ENCODE measurements at regions not wholly inside any gene's neighbourhood (a gene's known extent, or its start where the extent isn't known, plus 50 kb on each side); places are given as distances from the start of the nearest gene placed in this dataset.

DNA sequence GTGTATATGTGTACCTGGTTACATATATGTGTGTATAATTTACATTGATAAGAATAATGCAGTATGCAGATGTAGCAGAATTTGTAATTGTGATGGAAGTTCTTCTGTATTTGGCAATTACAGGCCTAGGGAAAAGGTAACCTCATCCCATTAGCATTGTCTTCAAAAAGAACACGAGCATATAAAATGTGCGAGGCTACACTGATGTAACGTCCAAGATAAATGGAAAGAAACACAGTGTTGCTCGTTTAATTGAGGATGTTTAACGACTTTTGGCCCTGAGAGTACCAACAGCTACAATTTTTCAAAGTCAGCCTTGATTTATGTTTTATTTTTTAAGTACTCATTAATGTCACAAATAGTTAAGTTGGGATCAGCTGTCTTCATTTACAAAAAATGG is 703.5 kb upstream of the RBFOX1 start:
- 38 to 52% methylated on average over 5 of the region's 5 CpGs for WGBS, 2 donors
- no peak overlapping the region for H3K4me3 ChIP-seq
- H3K4me1 ChIP-seq, result no peaks in the 10 kb centered on the region
- FAIRE-seq (no peak), ATAC-seq (no peak), DNase-seq (no peak)
- no peaks in the 10 kb centered on the region for H3K27me3 ChIP-seq
- no peaks in the 10 kb centered on the region for H3K9me3 ChIP-seq
- no peak overlapping the region for H3K27ac ChIP-seq
- TF ChIP-seq, protein P1, sequence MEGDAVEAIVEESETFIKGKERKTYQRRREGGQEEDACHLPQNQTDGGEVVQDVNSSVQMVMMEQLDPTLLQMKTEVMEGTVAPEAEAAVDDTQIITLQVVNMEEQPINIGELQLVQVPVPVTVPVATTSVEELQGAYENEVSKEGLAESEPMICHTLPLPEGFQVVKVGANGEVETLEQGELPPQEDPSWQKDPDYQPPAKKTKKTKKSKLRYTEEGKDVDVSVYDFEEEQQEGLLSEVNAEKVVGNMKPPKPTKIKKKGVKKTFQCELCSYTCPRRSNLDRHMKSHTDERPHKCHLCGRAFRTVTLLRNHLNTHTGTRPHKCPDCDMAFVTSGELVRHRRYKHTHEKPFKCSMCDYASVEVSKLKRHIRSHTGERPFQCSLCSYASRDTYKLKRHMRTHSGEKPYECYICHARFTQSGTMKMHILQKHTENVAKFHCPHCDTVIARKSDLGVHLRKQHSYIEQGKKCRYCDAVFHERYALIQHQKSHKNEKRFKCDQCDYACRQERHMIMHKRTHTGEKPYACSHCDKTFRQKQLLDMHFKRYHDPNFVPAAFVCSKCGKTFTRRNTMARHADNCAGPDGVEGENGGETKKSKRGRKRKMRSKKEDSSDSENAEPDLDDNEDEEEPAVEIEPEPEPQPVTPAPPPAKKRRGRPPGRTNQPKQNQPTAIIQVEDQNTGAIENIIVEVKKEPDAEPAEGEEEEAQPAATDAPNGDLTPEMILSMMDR (IDR thresholded peaks at IDR 0.05), result no peak
- intact Hi-C loops (cut with DNase I), result no loop called here
- no peaks in the 10 kb centered on the region for H3K36me3 ChIP-seq

DNA sequence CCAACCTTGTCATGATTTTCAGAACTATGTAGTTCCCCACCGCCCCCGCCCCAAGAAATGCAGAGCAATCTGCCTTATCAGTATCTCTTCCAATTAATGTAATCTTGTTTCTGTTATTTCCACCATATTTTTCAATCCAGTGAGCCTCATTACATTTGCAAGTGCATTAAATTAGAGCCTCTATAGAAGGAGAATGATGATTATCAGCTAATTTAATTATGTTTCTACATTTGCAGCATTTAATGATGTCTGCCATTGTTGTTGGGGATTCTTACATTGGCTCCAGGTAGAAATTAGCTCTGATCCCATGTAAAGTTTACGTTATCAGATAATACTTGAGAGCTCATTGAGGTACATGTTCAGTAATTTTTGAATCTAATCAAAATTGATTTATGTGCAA is 707.0 kb upstream of the RBFOX1 start:
- Histone ChIP-seq H3K36me3 (no peaks in the 10 kb centered on the region), H3K27ac (no peak overlapping the region), H3K9me3 (no peaks in the 10 kb centered on the region), H3K27me3 (no peaks in the 10 kb centered on the region), H3K4me1 (no peaks in the 10 kb centered on the region), H3K4me3 (no peak overlapping the region)
- DNase-seq (no peak), ATAC-seq (no peak), FAIRE-seq (no peak)
- intact Hi-C loops (cut with DNase I), result no loop called here
- TF ChIP-seq, protein P1 (IDR thresholded peaks at IDR 0.05), result no peak
- WGBS, 2 donors, result 73 to 84% methylated on average over 3 of the region's 3 CpGs

DNA sequence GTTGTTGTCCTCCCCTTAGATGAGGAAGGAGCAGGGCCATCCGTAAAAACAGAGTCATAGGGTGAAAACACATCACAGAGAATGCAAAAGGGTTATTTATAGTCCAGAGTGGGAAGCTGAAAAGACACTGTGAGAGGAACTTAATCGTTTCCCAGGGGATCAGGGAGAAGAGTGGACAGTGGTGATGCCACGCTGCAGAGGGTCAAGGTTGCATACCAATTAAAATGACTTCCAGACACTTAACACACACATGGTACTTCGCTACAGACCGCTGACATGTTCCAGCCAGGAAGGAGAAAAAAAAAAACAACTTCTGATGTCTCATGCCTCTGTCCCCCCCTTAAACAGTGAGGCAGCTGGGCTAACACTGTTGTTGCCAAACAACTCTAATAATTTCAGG is 713.8 kb upstream of the RBFOX1 start:
- no peak for FAIRE-seq
- 42 to 56% methylated on average over 5 of the region's 5 CpGs for WGBS, 2 donors

DNA sequence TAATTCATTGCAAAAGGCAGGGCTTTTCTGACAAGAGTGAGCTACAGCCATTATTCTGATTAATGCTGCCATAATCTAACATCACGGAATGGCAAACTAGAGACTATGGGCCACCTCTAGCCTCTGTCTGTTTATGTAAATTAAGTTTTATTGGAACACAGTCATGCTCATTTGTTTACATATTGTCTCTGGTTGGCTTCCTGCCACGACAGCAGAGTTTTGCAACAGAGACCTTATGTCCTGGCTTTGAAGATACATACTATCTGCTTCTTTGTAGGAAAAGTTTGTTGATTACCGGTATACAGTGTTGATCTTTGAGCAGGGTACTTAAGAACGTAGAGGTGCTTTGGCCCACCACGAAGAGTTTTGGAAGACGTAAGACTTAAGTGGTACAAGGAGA is 715.9 kb upstream of the RBFOX1 start:
- no peaks in the 10 kb centered on the region for H3K27me3 ChIP-seq
- no peak overlapping the region for H3K27ac ChIP-seq
- intact Hi-C loops (cut with DNase I), result no loop called here
- DNase-seq, result no peak
- no peaks in the 10 kb centered on the region for H3K4me1 ChIP-seq
- TF ChIP-seq, protein P1 (IDR thresholded peaks at IDR 0.05), result no peak
- FAIRE-seq, result no peak
- H3K36me3 ChIP-seq, result no peaks in the 10 kb centered on the region
- H3K9me3 ChIP-seq, result no peaks in the 10 kb centered on the region
- H3K4me3 ChIP-seq, result no peak overlapping the region
- WGBS, 2 donors, result 40 to 51% methylated on average over 6 of the region's 6 CpGs
- no peak for ATAC-seq

More for the DNA sequence above, 713.8 kb upstream of the RBFOX1 start:
- H3K36me3 ChIP-seq, result no peaks in the 10 kb centered on the region
- H3K27me3 ChIP-seq, result no peaks in the 10 kb centered on the region
- H3K9me3 ChIP-seq, result no peaks in the 10 kb centered on the region
- intact Hi-C loops (cut with DNase I), result no loop called here
- no peak overlapping the region for H3K4me3 ChIP-seq
- H3K27ac ChIP-seq, result no peak overlapping the region
- DNase-seq (no peak), ATAC-seq (no peak)
- H3K4me1 ChIP-seq, result no peaks in the 10 kb centered on the region
- TF ChIP-seq, protein P1 (IDR thresholded peaks at IDR 0.05), result no peak

DNA sequence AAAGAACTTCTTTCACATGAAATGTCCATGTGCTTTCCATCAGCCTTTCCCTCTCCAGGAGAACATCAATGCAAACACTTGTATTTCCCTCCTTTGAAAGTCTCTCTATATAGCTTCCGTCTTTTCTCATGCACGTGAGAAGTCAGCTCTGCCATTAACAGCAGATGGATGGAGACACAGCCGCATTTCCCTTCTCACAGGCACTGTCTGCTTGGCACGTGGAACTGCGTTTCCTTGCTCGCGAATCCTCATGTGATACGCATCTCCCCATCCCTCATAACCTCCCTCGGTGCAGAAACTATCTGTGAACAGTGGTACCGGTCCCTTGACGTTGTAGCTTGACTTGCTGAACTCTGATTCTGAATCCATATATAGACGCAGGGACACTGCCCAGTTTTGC is 717.0 kb upstream of the RBFOX1 start:
- WGBS, 2 donors, result 57 to 76% methylated on average over 12 of the region's 12 CpGs
- Histone ChIP-seq H3K36me3 (no peaks in the 10 kb centered on the region), H3K27ac (no peak overlapping the region), H3K4me3 (no peak overlapping the region), H3K4me1 (no peaks in the 10 kb centered on the region), H3K27me3 (no peaks in the 10 kb centered on the region), H3K9me3 (no peaks in the 10 kb centered on the region)
- no peak for DNase-seq
- TF ChIP-seq, protein P1 (IDR thresholded peaks at IDR 0.05), result no peak
- intact Hi-C loops (cut with DNase I), result no loop called here
- ATAC-seq, result no peak
- no peak for FAIRE-seq
